ENCODE measurements at regions not wholly inside any gene's neighbourhood (a gene's known extent, or its start where the extent isn't known, plus 50 kb on each side); places are given as distances from the start of the nearest gene placed in this dataset.

GRCh38 chr9:134253606-134254205, 72.5 kb upstream of the RXRA start:
- TF ChIP-seq CTCF (IDR thresholded peaks at IDR 0.05; ENCODE audit: poor library complexity) (no peak), EZH2 (IDR thresholded peaks at IDR 0.05; ENCODE audit: borderline replicate concordance) (no peak), EZH2phosphoT487 (IDR thresholded peaks at IDR 0.05; ENCODE audit: low read depth, severe bottlenecking, unreplicated experiment) (no peak)

Measured in hepatocyte (in vitro differentiated cells).